ENCODE measurements at regions not wholly inside any gene's neighbourhood (a gene's known extent, or its start where the extent isn't known, plus 50 kb on each side); places are given as distances from the start of the nearest gene placed in this dataset.
A peak's percentile ranks its signal among the peaks of the same experiment; 100 is the strongest.

GRCh38 chr3:117665296-117665695 lies 955.7 kb downstream of the TUSC7 start:
- no peak overlapping the region for H2AK5ac ChIP-seq (ENCODE audit: low read length, severe bottlenecking)
- no peaks in the 10 kb centered on the region for H3K9me3 ChIP-seq (ENCODE audit: control insufficient read depth, low read length)
- H3K9ac ChIP-seq (ENCODE audit: low read length), result no peak overlapping the region
- H2BK5ac ChIP-seq (ENCODE audit: low read depth, low read length, poor library complexity, severe bottlenecking), result no peak overlapping the region
- H4K91ac ChIP-seq (ENCODE audit: low read length), result no peak overlapping the region
- no peak for DNase-seq
- peak overlapping the region; percentile 3 for H2BK15ac ChIP-seq (ENCODE audit: low read depth, poor library complexity, severe bottlenecking)
- no peaks in the 10 kb centered on the region for H3K79me1 ChIP-seq (replicated peaks; ENCODE audit: low read length, poor library complexity, severe bottlenecking)
- WGBS, result 87% methylated on average over 4 of the region's 4 CpGs
- H4K8ac ChIP-seq (ENCODE audit: low read length), result no peak overlapping the region
- H3K36me3 ChIP-seq (ENCODE audit: control insufficient read depth in 1 of 2, insufficient read depth in 2 of 2, low read depth in 1 of 2, low read length in 2 of 2), result no peaks in the 10 kb centered on the region
- H2BK120ac ChIP-seq (ENCODE audit: low read depth, low read length), result no peak overlapping the region
- no peak overlapping the region for H3K18ac ChIP-seq (ENCODE audit: low read depth in 1 of 2, low read length in 2 of 2)
- no peak overlapping the region for H2BK12ac ChIP-seq (ENCODE audit: low read length in 2 of 2)
- no peak overlapping the region for H3K23ac ChIP-seq (ENCODE audit: low read length in 2 of 2)
- no peak overlapping the region for H3K27ac ChIP-seq (ENCODE audit: low read length, poor library complexity, severe bottlenecking)
- peak overlapping the region in 1 of 2 experiments; percentile 6 for H3K4ac ChIP-seq (ENCODE audit: low read depth in 1 of 2, low read length in 2 of 2)
- H3K4me1 ChIP-seq (ENCODE audit: control insufficient read depth, insufficient read depth, low read depth, low read length), result no peaks in the 10 kb centered on the region
- no peak overlapping the region for H3K14ac ChIP-seq (ENCODE audit: low read length in 2 of 2)
- H3K27me3 ChIP-seq (ENCODE audit: control insufficient read depth in 1 of 2, insufficient read depth in 1 of 2, low read length in 2 of 2), result no peaks in the 10 kb centered on the region
- H2AFZ ChIP-seq (ENCODE audit: low read depth, low read length), result no peak overlapping the region
- no peak overlapping the region for H3K4me2 ChIP-seq (ENCODE audit: low read length, poor library complexity, severe bottlenecking)
- no peak overlapping the region for H3K4me3 ChIP-seq (ENCODE audit: insufficient read depth in 1 of 2, low read depth in 1 of 2, low read length in 2 of 2)

- Histone ChIP-seq H3K4me2 (ENCODE audit: low read length, poor library complexity, severe bottlenecking) (no peak overlapping the region), H3K14ac (ENCODE audit: low read length in 2 of 2) (no peak overlapping the region), H3K79me1 (replicated peaks; ENCODE audit: low read length, poor library complexity, severe bottlenecking) (no peaks in the 10 kb centered on the region), H3K4me3 (ENCODE audit: insufficient read depth in 1 of 2, low read depth in 1 of 2, low read length in 2 of 2) (no peak overlapping the region), H3K9ac (ENCODE audit: low read length) (no peak overlapping the region), H4K8ac (ENCODE audit: low read length) (no peak overlapping the region), H2BK12ac (ENCODE audit: low read length in 2 of 2) (no peak overlapping the region), H4K91ac (ENCODE audit: low read length) (no peak overlapping the region), H3K23ac (ENCODE audit: low read length in 2 of 2) (no peak overlapping the region), H2BK5ac (ENCODE audit: low read depth, low read length, poor library complexity, severe bottlenecking) (no peak overlapping the region), H3K4ac (ENCODE audit: low read depth in 1 of 2, low read length in 2 of 2) (no peak overlapping the region), H3K36me3 (ENCODE audit: control insufficient read depth in 1 of 2, insufficient read depth in 2 of 2, low read depth in 1 of 2, low read length in 2 of 2) (no peaks in the 10 kb centered on the region), H3K18ac (ENCODE audit: low read depth in 1 of 2, low read length in 2 of 2) (no peak overlapping the region), H2BK120ac (ENCODE audit: low read depth, low read length) (no peak overlapping the region), H3K4me1 (ENCODE audit: control insufficient read depth, insufficient read depth, low read depth, low read length) (no peaks in the 10 kb centered on the region), H2BK15ac (ENCODE audit: low read depth, poor library complexity, severe bottlenecking) (no peak overlapping the region), H2AFZ (ENCODE audit: low read depth, low read length) (no peak overlapping the region), H3K27ac (ENCODE audit: low read length, poor library complexity, severe bottlenecking) (no peak overlapping the region), H2AK5ac (ENCODE audit: low read length, severe bottlenecking) (no peak overlapping the region), H3K9me3 (ENCODE audit: control insufficient read depth, low read length) (no peaks in the 10 kb centered on the region), H3K27me3 (ENCODE audit: control insufficient read depth in 1 of 2, insufficient read depth in 1 of 2, low read length in 2 of 2) (no peaks in the 10 kb centered on the region)
- WGBS, result 22% methylated on average over 3 of the region's 3 CpGs
- no peak for DNase-seq
Observed at GRCh38 chr3:117666325-117666724, 956.7 kb downstream of the TUSC7 start.

DNA sequence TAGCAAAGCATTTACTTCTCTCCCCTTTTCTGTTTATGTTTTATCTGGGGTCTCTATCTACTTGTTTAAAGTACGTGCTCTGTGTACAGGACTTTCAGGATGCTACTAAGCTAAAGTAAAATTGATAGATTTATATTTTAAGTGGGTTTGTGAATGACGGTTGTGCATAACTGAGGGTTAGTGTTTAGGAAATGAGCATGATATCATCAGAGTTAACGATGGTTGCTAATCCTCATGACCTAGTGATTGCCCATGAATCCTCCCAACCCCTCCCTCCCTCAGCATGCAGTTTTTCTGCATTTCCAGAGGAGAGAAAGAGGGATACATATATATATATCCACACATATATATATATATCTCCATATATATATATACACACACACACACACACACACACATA lies 957.2 kb downstream of the TUSC7 start:
- no peak for DNase-seq

DNA sequence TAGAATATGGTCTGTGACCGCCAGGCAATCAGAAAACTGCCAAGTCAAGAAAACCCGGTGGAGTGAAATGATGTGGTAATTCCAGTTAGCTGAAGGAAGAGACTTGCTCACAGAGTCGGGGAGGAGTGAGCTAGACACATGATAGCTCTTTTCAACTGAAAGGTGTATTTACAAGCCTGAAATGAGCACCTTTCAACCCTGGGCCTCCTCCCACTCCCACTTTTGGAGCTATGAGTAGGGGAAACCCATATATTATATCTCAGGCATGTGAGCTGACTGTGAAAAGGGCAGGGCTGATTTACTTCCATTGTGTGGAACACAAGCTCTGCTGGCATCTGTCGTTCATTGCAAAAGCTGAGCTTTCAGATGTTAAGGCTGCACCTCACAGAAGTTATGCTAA lies 960.2 kb downstream of the TUSC7 start:
- H2BK120ac ChIP-seq (ENCODE audit: low read depth, low read length), result no peak overlapping the region
- H3K4me1 ChIP-seq (ENCODE audit: control insufficient read depth, insufficient read depth, low read depth, low read length), result peaks cover 1% of the 10 kb centered on the region
- H4K8ac ChIP-seq (ENCODE audit: low read length), result no peak overlapping the region
- no peak overlapping the region for H2BK12ac ChIP-seq (ENCODE audit: low read length in 2 of 2)
- H3K79me1 ChIP-seq (replicated peaks; ENCODE audit: low read length, poor library complexity, severe bottlenecking), result no peaks in the 10 kb centered on the region
- H3K4me2 ChIP-seq (ENCODE audit: low read length, poor library complexity, severe bottlenecking), result no peak overlapping the region
- H3K9me3 ChIP-seq (ENCODE audit: control insufficient read depth, low read length), result no peaks in the 10 kb centered on the region
- H4K91ac ChIP-seq (ENCODE audit: low read length), result no peak overlapping the region
- H3K9ac ChIP-seq (ENCODE audit: low read length), result no peak overlapping the region
- H2AFZ ChIP-seq (ENCODE audit: low read depth, low read length), result no peak overlapping the region
- no peak overlapping the region for H3K4ac ChIP-seq (ENCODE audit: low read depth in 1 of 2, low read length in 2 of 2)
- no peak overlapping the region for H2BK5ac ChIP-seq (ENCODE audit: low read depth, low read length, poor library complexity, severe bottlenecking)
- WGBS, result 92% methylated on average over 4 of the region's 4 CpGs
- H3K14ac ChIP-seq (ENCODE audit: low read length in 2 of 2), result no peak overlapping the region
- no peak overlapping the region for H3K27ac ChIP-seq (ENCODE audit: low read length, poor library complexity, severe bottlenecking)
- no peak overlapping the region for H2BK15ac ChIP-seq (ENCODE audit: low read depth, poor library complexity, severe bottlenecking)
- H3K18ac ChIP-seq (ENCODE audit: low read depth in 1 of 2, low read length in 2 of 2), result no peak overlapping the region
- H3K4me3 ChIP-seq (ENCODE audit: insufficient read depth in 1 of 2, low read depth in 1 of 2, low read length in 2 of 2), result no peak overlapping the region
- H3K23ac ChIP-seq (ENCODE audit: low read length in 2 of 2), result no peak overlapping the region
- no peak overlapping the region for H2AK5ac ChIP-seq (ENCODE audit: low read length, severe bottlenecking)
- no peak for DNase-seq
- no peaks in the 10 kb centered on the region for H3K27me3 ChIP-seq (ENCODE audit: control insufficient read depth in 1 of 2, insufficient read depth in 1 of 2, low read length in 2 of 2)
- H3K36me3 ChIP-seq (ENCODE audit: control insufficient read depth in 1 of 2, insufficient read depth in 2 of 2, low read depth in 1 of 2, low read length in 2 of 2), result no peaks in the 10 kb centered on the region

More for the DNA sequence above, 957.2 kb downstream of the TUSC7 start:
- H3K23ac ChIP-seq (ENCODE audit: low read length in 2 of 2), result no peak overlapping the region
- peaks cover 1% of the 10 kb centered on the region for H3K4me1 ChIP-seq (ENCODE audit: control insufficient read depth, insufficient read depth, low read depth, low read length)
- no peak overlapping the region for H3K4me2 ChIP-seq (ENCODE audit: low read length, poor library complexity, severe bottlenecking)
- no peak overlapping the region for H2AFZ ChIP-seq (ENCODE audit: low read depth, low read length)
- H2BK5ac ChIP-seq (ENCODE audit: low read depth, low read length, poor library complexity, severe bottlenecking), result no peak overlapping the region
- H3K14ac ChIP-seq (ENCODE audit: low read length in 2 of 2), result no peak overlapping the region
- WGBS, result 0% methylated on average over 2 of the region's 3 CpGs
- no peak overlapping the region for H3K18ac ChIP-seq (ENCODE audit: low read depth in 1 of 2, low read length in 2 of 2)
- no peaks in the 10 kb centered on the region for H3K36me3 ChIP-seq (ENCODE audit: control insufficient read depth in 1 of 2, insufficient read depth in 2 of 2, low read depth in 1 of 2, low read length in 2 of 2)
- no peak overlapping the region for H3K9ac ChIP-seq (ENCODE audit: low read length)
- no peak overlapping the region for H2BK15ac ChIP-seq (ENCODE audit: low read depth, poor library complexity, severe bottlenecking)
- H4K8ac ChIP-seq (ENCODE audit: low read length), result no peak overlapping the region
- H3K9me3 ChIP-seq (ENCODE audit: control insufficient read depth, low read length), result no peaks in the 10 kb centered on the region
- H3K27me3 ChIP-seq (ENCODE audit: control insufficient read depth in 1 of 2, insufficient read depth in 1 of 2, low read length in 2 of 2), result no peaks in the 10 kb centered on the region
- no peak overlapping the region for H2BK120ac ChIP-seq (ENCODE audit: low read depth, low read length)
- H4K91ac ChIP-seq (ENCODE audit: low read length), result no peak overlapping the region
- H3K4me3 ChIP-seq (ENCODE audit: insufficient read depth in 1 of 2, low read depth in 1 of 2, low read length in 2 of 2), result no peak overlapping the region
- H2AK5ac ChIP-seq (ENCODE audit: low read length, severe bottlenecking), result no peak overlapping the region
- H2BK12ac ChIP-seq (ENCODE audit: low read length in 2 of 2), result no peak overlapping the region
- H3K79me1 ChIP-seq (replicated peaks; ENCODE audit: low read length, poor library complexity, severe bottlenecking), result no peaks in the 10 kb centered on the region
- H3K4ac ChIP-seq (ENCODE audit: low read depth in 1 of 2, low read length in 2 of 2), result no peak overlapping the region
- H3K27ac ChIP-seq (ENCODE audit: low read length, poor library complexity, severe bottlenecking), result no peak overlapping the region

Data from mesenchymal stem cell (in vitro differentiated cells and primary cell).